ENCODE measurements at regions not wholly inside any gene's neighbourhood (a gene's known extent, or its start where the extent isn't known, plus 50 kb on each side); places are given as distances from the start of the nearest gene placed in this dataset.

- TF ChIP-seq CTCF (IDR thresholded peaks at IDR 0.05; ENCODE audit: low read length) (no peak), EZH2 (optimal IDR thresholded peaks at IDR 0.05; ENCODE audit: low read depth, low read length) (no peak)
Measured at GRCh38 chr10:29084681-29085307, 204.1 kb upstream of the LYZL1 start.
